GM19452 (cell line): ENCODE measurements at regions not wholly inside any gene's neighbourhood (a gene's known extent, or its start where the extent isn't known, plus 50 kb on each side); places are given as distances from the start of the nearest gene placed in this dataset.

Source experiments
- ATAC-seq: cut with Tn5 transposase; IDR thresholded peaks from one replicate; pipeline ENCODE4 v1.9.1; 2021; ENCODE audit not compliant: unreplicated experiment

GRCh38 chr1:55375617-55376258, 160.6 kb upstream of the USP24 start:
- ATAC-seq, result no peak

- no peak for ATAC-seq
These were observed 159.8 kb upstream of the USP24 start for GRCh38 chr1:55374801-55375616.

GRCh38 chr1:55374216-55374615, 159.1 kb upstream of the USP24 start:
- no peak for ATAC-seq

- no peak for ATAC-seq
These were observed 154.3 kb upstream of the USP24 start for GRCh38 chr1:55369474-55369873.

GRCh38 chr1:55368698-55369097, 153.5 kb upstream of the USP24 start:
- no peak for ATAC-seq

GRCh38 chr1:55367273-55367672, 152.1 kb upstream of the USP24 start:
- no peak for ATAC-seq

- no peak for ATAC-seq
These were observed 149.1 kb upstream of the USP24 start for GRCh38 chr1:55364216-55364615.

- no peak for ATAC-seq
These were observed 148.1 kb upstream of the USP24 start for GRCh38 chr1:55363268-55363667.

- ATAC-seq, result no peak
These were observed 147.4 kb upstream of the USP24 start for GRCh38 chr1:55362558-55362957.

- ATAC-seq, result no peak
These were observed 144.4 kb upstream of the USP24 start for GRCh38 chr1:55359611-55360010.

- ATAC-seq, result no peak
These were observed 143.4 kb upstream of the USP24 start for GRCh38 chr1:55358581-55358980.

- ATAC-seq, result no peak
These were observed 140.4 kb upstream of the USP24 start for GRCh38 chr1:55355549-55355948.

GRCh38 chr1:55353707-55354620, 138.8 kb upstream of the USP24 start:
- ATAC-seq, result no peak

GRCh38 chr1:55352811-55353180, 137.6 kb upstream of the USP24 start:
- no peak for ATAC-seq

- no peak for ATAC-seq
These were observed 137.1 kb upstream of the USP24 start for GRCh38 chr1:55352080-55352810.

- no peak for ATAC-seq
These were observed 133.2 kb upstream of the USP24 start for GRCh38 chr1:55348356-55348755.

GRCh38 chr1:55347866-55348265, 132.7 kb upstream of the USP24 start:
- no peak for ATAC-seq

GRCh38 chr1:55347041-55347440, 131.9 kb upstream of the USP24 start:
- ATAC-seq, result no peak

GRCh38 chr1:55346586-55346985, 131.4 kb upstream of the USP24 start:
- ATAC-seq, result no peak

GRCh38 chr1:55339681-55340080, 124.5 kb upstream of the USP24 start:
- ATAC-seq, result no peak

GRCh38 chr1:55338448-55338820, 123.3 kb upstream of the USP24 start:
- ATAC-seq, result no peak
